HT1080 (cell line): ENCODE measurements at regions not wholly inside any gene's neighbourhood (a gene's known extent, or its start where the extent isn't known, plus 50 kb on each side); places are given as distances from the start of the nearest gene placed in this dataset.
A peak's percentile ranks its signal among the peaks of the same experiment; 100 is the strongest.

Experiments
- DNase-seq: peaks from one replicate; pipeline ENCODE4 v3.0.0-alpha.2; 2015; ENCODE audit warnings: low read depth

DNA sequence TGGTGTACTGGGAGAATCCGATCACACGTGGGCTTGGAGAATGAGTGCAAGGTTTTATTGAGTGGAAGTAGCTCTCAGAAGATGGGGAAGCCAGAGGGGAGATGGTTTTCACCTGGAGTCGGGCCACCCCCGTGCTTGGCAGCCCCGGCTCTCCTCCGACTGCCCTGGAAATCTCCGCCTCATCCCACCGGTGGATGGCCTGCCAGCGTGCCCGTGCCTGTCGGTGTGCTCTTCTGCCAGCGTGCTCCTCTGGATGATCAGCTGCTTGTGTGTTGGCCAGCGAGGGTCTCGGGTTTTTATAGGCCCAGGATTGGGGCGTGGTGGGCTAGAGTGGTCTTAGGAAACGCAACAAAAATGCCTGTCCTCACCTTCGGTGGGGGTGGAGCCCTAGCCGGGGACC is 368.0 kb downstream of the FAT4 start:
- DNase-seq = no peak

DNA sequence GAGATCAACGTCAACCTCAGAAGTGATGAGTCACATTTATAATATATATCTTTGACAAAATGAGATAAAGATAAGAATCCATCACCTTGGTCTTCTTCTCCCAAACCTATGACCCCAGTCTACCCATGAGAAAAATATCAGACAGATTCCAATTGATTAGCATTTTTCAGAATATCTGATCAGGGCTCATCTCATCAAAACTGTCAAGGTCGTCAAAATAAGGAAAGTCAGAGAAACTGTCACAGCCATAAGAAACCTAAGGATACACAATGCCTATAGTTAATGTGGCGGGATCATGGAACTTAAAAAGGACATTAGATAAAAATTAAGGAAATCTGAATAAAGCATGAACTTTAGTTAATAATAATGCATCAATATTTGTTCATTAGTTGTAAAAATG is 374.1 kb downstream of the FAT4 start:
- no peak for DNase-seq

DNA sequence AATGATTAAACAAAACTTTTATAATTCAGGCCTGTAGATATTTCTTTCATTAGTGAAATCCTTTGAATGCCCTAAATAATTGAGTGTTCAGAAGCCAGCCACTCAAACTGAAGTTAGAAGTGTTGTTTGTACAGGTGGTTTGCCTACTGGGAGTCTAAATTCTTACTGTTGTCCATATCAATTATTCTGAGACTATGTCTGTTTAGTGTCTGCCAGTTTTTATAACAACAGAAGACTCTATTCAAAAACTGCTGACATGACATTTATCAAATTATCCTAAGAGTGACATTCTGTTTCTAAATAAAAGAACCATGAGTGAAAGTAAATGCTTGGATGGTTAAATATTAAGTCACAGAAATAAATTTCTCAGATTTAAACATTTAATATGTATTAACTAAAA is 375.1 kb downstream of the FAT4 start:
- DNase-seq = no peak

DNA sequence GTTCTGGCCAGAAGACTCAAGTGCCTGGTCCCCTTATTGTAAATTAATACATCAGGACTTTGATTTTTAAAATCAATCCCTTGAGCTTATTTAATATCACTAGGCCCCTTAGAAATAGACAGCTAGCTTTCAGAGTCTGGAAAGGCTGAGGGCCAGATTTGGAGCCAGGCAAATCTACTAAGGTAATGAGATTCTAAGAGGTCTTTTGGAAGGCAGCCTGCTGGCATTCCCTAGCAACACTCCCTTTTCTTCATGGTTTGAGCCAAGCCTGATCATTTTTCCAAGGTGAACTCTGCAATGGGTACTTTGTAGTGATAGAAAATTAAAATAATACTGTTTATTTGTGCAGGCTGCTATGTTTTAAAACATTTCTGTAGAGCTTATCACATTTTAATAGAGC is 378.5 kb downstream of the FAT4 start:
- DNase-seq = no peak

DNA sequence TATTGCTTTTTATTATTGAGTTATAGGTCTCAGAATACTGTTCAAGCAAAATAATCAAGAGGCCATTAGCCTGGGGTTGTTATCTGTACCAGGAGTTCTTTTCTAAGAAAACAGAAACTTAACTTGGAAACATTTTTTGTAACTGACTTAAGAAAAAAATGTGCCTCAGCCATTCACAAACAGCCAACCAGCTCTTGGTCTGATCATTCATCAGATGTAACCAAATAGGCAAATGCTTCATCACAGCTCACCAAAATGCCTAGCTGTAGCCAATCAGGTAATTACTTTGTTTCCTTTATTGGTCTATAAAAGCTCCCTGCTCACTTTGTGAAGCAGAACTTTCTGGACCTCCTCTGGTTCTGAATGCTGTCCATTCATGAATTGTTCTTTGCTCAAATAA is 387.7 kb downstream of the FAT4 start:
- DNase-seq = no peak

DNA sequence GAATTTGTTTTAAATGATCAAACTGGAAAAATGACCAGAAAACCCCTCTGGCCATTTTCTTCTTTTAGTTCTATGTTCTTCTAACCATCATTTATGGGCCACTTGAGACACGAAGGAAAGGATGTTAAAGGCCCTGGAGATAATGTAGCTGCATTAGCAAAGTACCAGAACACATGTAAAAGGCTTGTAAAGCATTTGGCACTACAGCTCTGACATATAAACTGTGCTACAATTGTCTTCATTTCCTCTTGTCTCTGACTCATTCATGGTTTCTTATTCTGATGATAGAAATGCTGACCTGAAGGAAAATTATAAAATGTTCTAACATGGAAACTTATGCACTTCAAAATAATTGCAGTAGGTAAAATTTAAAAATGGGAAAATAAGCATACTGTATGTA is 388.7 kb downstream of the FAT4 start:
- peak; percentile 37 for DNase-seq

DNA sequence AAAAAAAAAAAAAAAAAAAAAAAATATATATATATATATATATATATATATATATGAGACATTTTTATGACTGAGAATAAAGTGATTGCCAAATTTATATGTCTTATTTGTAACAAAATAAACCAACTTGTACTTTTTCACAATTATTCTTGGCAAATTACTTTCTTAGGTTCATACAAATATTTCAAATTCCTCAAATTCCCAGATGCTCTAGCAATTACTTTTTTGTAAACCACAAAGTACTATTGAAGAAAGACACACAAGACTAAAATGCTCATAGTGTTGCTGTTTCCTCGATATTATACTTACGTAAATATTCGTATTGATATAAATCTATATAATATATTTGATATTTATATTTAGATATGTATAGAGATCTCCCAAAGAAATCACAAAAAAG is 390.0 kb downstream of the FAT4 start:
- DNase-seq = peak; percentile 7

DNA sequence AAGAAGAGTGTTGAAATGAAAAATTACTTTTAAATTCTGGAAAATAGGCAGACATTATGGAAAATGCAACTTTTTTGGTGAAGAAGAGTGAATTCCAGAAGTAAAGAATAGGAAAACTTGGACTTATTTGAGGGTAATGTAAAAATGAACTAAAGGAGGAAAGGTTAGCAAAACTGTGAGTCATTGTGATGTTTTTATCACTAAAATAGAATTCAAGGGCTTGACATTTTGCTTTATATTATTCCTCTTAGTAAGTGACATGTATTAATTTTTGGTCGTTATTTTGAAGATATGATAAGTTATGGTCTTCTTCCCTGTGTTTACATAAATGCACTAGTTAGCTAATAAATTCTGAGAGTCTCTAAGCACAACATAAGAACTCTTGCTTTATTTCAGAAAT is 390.9 kb downstream of the FAT4 start:
- DNase-seq = no peak

DNA sequence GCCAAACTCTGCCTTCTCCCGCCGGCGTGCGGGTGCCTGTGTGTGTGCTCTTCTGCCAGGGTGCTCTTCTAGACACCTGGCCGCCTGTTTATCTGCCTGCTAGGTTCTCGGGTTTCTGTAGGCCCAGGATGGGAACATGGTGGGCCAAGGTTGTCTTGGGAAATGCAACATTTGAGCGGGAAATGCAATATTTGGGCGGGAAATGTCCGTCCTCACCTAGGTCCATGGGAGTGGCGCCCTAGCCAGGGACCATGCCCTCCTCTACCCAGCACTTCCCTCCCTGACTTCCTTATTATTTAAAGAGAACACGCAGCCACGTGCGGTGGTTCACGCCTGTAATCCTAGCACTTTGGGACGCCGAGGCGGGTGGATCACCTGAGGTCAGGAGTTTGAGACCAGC is 392.6 kb downstream of the FAT4 start:
- DNase-seq = no peak

DNA sequence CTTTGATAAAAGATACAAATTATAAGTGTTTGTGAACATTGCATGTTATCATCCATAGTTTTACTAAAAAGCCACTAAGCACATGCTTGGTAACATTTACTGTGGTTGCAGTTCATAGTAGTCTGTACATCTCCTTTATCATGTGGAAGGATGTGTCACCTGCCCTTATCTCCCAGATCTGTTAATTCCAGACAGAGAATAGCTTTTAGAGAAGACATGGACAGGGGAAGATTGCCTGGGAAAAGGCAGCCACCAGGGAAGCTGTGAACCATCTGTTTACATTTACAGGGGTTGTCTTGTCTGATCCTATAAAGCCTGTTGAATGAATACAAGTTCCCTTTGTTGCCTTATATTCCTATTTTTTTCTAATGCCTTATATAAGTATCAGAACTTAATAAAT is 396.0 kb downstream of the FAT4 start:
- DNase-seq = no peak

DNA sequence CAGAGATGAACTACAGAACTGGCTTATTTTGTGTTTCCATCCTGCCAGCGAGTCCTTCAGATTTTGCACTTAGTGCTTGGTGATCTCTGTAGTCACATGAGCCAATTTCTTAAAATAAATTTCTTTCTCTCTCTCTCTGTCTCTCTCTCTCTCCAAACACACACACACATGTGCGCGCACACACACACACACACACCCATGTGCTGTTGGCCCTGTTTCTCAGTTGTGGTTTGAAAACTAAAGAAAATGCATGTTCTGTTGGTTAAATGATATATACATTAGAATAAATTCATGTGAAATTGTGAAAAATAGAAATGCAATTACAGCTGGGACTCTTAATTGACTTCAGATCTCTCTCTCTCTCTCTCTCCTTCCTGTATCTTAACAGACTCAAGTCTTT is 399.3 kb downstream of the FAT4 start:
- DNase-seq = no peak

DNA sequence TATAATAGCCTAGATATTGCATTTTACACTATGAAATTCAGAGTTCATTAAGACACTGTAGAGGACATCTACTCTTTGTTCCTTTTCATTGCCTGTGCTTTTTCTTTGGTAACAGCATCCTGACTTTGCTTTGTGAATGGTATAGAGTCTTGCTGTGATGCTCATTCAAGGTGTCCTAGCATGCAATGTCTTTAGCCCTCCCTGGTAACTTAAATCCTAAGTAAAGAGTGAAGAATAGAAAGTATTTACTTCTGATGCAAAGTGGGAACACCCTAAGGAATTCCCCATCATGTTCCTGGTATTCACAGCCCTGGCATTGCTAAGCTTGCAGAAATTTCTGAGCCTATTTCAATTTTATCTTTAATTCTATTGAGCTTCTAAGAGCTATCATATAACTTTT is 400.1 kb downstream of the FAT4 start:
- DNase-seq = no peak

DNA sequence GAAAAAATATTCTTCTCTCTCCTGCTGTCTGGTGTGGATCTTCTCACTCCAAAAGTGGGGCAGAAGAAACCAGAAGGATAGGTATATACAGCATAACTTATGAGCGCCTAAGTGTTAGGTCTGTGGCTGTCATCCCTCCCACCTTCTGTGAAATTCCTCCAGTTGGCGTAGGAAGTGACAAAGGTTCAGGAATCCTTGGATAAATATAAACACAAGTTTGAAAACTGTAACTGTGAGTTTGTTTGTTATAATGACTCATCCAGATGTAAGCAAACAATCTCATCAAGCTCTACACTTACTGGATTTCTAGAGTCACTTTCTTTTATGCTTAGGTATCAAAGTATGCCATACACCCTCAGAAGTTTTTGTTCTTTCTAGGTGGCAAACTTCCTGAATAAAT is 405.2 kb downstream of the FAT4 start:
- DNase-seq = no peak

DNA sequence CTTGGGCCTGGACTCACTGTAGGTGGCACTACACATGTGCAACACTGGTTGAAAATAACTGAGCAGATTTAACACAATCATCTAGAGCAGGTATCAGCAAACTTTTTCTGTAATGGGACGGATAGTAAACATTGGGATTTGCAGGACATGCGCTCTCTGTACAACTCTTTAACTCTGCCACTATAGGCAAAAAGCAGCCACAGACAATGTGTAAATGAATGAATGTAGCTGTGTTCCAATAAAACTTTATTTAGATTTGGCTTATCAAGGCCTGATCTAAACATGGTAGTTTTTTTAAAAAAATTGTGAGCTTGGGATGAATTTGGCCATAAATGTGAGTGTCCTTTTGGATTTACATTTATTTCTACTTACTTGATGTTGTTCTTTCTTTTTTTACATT is 407.3 kb downstream of the FAT4 start:
- DNase-seq = no peak

DNA sequence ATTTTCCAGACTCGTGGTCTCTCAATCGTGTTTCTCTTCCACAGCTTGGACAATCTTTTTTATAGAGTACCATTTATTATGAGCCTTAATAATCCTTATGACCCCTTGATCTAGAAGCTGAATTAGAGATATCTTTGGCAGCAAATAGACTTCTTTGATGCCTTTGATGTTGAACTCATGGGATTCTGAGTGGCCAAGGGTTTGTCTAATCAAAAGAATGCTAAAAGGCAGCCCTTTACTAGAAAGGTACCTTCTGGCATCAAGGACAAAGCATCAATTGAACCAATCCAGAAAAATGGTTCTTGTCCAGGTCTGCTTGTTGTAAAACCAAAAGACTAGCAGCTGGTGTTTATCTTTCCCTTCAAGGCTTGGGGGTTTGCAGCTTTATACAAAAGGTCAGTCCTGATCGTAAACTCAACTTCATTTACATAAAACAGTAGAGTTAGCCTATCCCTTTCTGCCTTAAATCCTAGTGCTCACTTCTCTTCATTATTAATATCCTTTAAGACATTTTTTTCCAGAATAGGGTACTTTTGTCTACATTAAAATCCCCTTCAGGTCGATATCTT is 411.3 kb downstream of the FAT4 start:
- DNase-seq = no peak

DNA sequence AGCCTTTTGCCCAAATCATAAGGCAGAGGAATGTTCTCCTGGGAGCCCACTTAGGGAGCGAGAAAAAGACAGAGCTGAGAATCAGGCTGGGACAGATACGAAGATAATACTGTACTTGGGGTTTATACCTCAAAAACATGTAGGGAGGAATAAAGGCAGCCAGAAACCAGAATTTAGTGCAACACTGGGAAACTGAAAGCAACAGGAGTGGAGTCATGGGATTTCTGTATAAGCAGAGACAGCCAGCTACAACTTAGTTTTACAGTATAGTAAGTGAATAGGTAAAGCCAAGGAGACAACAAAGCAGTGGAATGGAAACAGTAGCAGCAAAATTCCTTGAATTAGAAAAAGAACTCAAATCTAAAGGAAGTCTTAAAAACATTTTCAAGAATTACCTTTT is 413.2 kb downstream of the FAT4 start:
- no peak for DNase-seq

DNA sequence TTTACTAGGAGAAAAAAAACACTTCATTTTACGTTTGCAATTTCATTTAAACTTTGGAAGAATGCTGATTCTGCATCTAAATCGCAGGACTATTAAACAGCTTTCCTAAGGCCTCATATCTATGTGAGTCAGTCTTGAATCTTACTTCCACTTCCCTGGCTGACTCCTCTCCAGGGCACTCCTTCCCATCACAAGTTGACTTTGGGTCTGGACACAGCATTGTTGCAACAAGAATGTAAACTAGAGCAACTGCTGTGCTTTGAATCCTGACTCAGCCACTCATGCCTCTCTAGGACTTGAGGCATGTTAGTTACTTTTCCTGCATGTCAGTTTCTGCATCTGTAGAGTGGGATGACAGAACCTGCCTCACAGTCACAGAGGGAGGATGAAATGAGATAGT is 413.8 kb downstream of the FAT4 start:
- DNase-seq = peak; percentile 73

DNA sequence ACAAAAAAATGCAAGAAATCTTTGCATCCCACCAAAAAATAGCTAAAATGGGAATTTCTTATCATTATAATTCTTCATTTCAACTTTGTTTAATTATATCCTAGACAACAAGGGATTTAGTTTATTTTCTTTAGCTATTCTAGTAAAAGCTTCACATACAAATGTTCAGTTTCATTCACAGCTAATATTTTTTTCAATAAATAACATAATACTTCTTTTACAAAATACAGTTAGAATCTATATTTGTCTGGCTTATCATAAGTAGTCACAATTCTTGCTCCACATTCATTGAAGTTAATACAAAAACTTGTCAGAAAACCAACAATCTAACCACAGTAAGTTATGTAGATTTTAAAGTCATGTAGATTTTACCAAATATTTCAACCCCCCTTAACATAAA is 414.4 kb downstream of the FAT4 start:
- no peak for DNase-seq

DNA sequence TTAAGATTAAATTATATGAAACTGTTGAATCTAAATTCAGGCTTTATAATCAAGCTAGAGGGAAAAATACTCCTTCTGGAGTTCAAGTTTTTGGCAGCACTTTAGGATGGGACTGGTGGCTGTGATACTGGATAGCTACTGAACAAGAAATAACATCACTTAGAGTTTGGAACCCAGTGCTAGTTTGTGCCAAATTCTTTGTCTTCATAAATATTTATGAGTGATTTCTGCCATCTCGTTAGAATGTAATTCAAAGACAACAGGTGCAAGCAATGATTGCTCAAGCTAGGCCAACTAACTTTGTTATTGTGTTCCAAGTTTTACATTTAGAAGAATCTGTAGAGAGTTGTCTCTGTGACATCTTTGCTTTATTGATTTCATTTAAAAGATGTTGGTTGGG is 417.9 kb downstream of the FAT4 start:
- DNase-seq = no peak

DNA sequence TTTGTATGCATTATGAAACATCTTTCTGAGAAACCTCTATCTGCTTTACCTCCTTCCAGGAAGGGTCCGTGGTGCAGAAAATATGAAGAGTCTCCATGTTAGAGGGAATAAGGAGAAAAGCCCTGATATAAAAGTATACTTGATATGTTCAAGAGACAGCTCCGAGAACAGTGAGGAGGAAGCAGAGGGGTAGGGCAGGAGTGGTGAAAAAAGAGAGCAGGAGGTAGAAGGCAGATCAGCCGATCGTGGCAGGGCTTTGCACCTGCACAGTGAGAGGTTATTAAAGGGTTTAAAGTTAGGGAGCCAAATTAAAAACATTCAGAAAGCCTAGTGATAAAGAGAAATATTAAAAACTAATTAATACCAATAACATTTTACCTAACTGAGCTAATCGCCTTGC is 419.7 kb downstream of the FAT4 start:
- no peak for DNase-seq

DNA sequence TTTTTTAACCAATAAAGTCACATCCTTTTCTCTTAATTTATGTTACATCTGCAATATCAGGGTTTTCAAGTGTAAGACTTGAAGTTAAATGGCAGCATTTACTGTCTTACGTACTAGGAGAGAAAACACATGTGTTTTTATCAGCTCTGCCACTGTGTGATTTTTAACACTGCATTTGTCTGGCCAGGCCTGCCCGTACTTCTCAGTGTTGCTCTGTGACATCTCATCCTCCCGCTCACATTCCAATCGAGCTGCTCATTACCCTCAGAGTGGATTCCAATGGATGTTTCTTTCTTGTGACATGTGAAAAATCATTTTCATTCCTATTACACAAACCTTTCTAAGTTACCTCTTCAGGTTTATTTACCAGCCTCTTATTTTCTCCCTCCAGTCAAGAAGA is 420.3 kb downstream of the FAT4 start:
- DNase-seq = peak; percentile 79

DNA sequence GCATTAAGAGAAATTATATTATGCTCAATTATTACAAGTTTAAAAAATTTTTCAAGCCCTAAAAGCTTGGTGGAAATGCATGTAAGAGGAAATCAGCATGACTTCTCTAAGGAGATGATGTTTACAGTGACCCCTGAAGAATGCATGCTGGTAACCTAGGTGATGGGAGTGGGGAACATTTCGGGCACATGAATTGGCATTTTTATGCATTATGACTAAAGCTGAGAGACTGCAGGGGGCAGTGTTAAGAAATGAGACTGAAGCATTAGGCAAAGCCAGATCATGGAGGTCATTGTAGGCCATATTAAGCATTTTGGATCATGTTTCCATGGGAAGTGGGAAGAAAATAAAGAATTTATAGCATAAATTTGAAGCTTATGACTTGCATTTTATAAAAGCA is 421.3 kb downstream of the FAT4 start:
- peak; percentile 40 for DNase-seq

DNA sequence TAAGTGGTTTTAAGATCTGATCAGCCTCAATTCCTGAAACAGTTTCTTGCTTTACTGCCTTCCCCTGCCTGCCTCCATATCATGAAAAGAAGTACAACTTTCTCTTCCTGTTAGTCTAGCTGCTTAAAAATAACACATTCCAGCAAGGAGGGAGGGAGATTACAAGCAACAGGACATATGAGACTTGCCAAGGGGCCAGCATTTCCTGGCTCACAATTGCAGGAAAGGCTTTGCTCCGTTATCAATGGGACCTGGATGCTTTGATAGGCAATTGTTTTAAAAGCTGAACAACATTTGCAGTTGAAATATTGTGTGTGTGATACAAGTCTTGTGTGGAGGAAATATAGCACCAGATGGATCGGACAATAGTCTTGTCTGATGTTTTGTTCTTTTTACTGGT is 425.0 kb downstream of the FAT4 start:
- no peak for DNase-seq

DNA sequence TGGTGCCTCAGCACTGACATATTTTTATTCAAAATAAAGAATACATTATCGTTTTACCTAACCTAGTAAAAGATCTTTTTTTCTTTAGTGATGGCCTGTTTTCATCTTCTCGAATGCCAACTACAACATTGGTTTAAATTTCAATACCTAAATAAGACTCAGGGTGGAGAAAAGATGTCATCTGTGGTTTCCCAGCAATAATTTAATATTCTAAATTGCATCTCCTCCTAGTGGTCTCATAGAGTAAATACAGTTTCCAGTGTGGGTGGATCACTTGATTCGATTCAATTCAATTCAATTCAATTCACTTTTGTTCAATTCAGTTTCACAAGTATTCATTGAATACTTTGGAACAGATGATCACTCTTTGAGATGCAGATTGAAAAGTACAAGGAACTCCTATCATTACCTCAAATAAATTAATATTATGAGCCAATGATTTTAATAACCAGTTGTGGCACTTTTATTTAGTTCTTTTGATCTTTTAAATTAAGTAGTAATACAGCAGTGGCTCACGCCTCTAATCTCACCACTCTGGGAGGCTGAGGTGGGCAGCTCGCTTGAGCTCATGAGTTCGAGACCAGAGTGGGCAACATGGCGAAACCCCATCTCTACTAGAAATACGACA is 427.2 kb downstream of the FAT4 start:
- DNase-seq = peak; percentile 13
